NCI-H146 treated with DMSO at 0.1 percent for 48 hours (cell line): ENCODE measurements at regions not wholly inside any gene's neighbourhood (a gene's known extent, or its start where the extent isn't known, plus 50 kb on each side); places are given as distances from the start of the nearest gene placed in this dataset.
A peak's percentile ranks its signal among the peaks of the same experiment; 100 is the strongest.

Source experiments
- DNase-seq: peaks from one replicate; lab custom pipeline; 2025; ENCODE audit not compliant: unreplicated experiment; lab: John Stamatoyannopoulos, UW

DNA sequence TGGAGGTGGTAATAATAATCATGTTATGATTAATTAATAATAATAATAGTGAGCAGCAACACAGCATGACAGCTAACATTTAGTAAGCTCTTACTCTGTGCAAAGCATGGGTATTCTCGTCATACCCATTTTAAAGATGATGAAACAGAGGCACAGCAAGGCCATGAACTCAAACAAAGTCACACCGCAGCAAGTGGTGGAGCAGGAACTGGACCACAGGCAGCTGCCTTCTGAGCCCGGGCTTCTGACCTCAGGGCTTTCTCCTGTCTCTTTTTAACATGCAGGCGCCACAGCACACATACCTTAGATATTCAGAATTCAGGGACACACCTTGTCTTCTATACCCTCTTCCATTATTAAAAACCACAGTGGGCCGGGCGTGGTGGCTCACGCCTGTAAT, 50.7 kb upstream of the SPATA12 start:
- DNase-seq, result no peak

DNA sequence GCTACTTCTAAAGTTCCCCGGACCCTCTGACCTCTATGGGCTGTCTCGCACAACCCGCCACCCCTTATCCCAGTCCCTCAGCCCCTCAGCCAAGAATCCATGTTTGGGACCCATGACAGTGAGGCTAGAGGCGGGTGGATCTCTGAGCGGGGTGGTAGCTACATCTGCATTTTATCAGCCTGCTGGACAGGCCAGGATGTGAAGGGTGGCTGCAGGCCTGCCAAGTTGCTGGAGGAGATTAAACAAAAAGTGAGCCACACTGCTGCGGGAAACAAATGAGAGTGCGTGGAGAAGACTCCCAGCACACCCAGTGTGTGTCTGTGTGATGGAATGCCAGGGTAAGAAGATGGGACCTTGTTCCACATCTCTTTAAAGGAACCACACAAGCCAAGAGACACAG, 51.1 kb upstream of the SPATA12 start:
- DNase-seq, result no peak

DNA sequence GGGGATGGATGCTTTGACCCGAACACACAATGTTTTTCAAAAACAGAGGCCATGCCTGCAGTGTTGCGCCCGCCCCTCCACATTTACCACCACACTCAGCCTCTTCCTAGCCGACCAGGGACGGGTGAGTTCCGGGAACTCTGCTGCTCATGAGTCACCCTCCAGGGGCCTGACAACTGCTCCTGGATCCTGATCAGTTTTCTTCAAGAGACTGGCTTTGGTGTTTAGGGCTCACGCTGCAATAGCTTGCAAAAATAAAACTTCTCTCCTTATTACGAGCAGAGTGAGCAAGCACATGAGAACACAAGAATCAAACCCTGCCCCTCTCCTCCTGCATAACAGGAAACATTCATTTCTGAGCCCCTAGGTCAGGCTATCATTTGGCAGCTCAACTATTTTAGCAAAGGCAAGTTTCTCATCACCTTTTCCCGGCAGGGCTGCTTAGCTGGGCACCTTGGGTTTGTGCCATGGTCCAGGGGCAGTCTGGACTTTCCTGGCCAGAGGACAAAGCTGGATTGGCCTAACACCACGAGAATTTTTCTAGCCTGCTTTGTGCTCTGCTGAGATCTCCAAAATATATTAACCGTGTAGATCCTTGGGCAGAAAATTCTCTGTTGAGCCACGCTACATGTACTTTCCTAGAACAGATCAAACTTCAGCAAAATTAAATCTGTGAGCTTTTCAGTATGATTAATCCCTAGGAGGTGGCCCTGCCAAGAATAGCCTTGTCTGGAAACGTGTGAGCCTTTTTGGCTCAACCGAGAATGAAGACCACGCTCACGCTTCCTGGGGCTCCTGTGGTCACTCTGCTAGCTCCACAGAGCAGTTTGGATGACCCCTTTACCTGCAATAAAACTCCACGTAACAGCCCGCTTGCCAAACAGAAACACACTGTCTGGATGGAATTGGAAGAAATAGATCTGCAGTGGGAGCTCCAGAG, 52.7 kb upstream of the SPATA12 start:
- DNase-seq, result no peak

DNA sequence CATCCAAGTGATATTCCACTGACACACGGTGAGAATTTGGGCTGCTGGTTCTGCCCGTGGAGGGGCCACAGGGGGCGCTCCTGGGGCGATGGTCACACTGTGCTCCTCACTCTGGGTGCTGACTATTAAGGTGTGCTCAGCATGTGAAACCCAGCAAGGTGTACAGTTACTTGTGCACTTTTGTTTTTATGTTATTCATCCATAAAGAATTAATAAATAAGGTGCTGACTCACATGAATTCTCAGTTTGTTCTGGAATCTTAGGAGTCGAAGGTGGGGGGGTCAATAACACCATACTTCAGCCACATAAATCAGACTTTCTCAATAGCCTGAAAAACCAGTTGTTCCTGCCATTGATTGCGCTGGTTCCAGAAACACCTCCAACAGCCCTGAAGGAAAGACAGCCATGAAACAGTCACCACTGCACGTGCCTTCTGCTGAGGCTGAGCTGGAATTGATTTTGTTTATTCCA, 53.5 kb upstream of the SPATA12 start:
- no peak for DNase-seq

DNA sequence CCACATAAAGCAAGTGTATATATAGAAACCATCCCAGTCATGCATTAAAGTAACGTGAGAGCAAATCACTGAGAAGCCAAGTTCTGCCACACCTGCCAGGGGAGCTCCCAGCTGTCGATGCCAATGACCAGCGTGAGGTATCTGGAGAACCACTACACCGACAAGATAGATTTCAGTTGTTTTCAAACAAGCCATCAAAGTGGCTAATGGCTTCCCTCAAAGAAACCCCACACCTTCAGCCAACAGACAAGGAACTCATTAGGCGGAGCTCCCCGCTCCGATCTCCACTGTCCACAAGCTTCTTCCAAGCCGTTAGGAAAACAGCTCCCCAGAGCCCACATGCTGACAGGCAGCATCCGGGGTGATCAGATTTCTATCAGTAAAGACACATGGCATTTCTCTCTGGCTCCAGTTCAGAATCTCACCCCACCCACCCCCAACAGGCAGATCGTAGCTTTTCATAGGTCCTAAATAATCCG, 54.2 kb upstream of the SPATA12 start:
- DNase-seq, result peak; percentile 67

DNA sequence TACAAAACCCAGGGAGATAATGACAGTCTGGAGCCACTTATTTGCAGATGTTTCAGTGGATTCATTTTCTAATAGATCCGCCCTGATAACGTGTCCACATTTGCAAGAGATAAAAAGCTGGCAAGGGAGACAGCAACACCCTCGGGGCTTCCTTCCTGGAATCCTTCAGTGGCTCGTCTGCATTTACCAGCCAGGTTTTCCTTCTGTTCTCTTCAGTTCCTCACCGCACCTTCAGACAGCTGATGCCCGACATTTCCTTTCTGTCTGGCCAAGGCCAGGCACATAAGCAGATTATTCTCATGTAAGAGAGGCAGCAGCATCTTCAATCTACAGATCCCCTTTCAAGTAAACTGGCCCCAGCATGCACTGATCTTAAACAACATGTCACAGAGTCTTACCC, 56.2 kb upstream of the SPATA12 start:
- no peak for DNase-seq

DNA sequence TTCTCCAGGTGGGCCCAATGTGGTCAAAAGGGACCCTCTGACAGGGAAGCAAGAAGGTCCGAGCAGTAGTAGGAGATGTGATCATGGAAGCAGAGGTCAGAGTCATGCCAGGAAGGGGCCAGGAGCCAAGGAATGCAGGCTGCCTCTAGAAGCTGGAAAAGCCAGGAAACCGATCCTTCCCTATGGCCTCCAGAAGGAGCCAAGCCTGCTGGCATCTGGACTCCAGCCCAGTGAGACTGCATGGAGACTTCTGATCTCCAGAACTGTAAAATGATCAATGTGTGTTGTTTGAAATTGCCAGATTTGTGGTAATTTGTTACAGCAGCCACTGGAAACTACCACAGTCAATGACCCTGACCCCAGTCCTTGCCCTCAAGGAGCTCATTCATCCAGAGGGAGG, 56.8 kb upstream of the SPATA12 start:
- DNase-seq, result no peak

DNA sequence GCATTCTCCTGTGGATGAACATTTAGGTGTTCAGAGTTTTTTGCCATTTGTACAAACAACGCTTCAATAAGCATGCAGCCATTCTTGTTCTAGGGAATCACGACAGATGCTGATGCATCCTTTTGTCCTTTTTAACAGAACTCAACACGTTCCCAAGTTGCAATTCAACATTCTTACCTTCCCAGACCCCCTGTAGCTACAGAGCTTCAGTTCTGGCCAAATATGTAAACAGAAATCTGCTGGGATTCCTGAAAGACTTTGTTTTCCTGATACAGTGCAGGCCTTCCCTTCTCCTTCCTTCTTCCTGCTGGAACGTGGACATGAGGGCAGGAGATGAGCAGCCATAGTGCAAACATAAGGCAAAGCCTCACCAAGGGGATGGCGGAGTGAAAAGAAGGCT, 59.1 kb upstream of the SPATA12 start:
- DNase-seq, result no peak

DNA sequence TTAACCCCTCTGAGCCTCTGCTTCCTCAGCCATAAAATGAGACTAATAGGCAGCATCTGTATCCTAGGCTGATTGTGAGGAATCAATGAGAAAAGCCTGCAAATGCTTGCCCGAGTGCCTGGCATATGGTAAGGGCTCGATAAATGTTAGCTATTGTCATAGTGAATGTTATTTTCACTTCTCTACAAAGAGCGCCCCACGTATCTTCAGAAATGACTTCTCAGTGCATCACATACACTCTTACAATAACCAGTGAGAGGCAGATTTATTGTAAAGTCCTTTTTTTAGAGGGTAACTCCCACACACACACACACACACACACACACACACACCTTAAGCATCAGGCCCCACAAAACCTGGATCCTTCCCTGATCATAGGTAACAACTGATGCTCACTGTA, 60.5 kb upstream of the SPATA12 start:
- no peak for DNase-seq

DNA sequence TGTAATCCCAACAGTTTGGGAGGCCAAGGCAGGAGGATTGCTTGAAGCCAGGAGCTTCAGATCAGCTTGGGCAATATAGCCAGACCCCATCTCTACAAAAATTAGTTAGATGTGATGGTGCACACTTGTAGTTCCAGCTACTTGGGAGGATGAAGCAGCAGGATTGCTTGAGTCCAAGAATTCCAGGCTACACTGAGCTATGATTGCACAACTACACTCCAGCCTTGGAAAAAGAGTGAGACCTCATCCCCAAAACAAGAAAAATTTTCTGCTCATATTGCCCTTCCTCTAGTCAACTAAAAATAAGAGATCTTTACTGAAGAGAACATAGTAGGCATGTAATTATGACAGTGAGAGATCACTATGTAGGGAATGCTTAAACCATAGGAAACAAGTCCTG, 60.9 kb upstream of the SPATA12 start:
- DNase-seq, result no peak

DNA sequence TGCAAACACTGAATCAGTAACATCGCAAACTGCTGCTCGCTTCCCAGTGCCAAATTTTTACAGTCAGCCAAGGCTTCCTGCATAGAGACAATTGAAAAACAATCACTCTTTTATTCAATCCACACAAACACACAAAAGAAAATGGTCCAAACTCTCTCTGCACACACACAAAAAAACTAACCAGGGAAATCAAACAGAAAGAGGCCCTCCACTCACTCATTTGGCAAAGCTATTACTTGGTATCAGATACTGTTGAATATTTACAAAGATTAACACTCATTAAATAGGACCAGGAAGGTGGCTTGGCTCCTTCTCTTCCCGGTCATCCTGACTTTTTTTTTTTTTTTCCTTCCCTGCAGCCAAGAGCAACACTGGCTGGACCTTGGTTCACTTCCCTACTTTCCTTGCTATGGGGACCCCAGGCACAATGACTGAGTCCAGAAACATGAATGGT, 62.4 kb upstream of the SPATA12 start:
- DNase-seq, result peak; percentile 28

DNA sequence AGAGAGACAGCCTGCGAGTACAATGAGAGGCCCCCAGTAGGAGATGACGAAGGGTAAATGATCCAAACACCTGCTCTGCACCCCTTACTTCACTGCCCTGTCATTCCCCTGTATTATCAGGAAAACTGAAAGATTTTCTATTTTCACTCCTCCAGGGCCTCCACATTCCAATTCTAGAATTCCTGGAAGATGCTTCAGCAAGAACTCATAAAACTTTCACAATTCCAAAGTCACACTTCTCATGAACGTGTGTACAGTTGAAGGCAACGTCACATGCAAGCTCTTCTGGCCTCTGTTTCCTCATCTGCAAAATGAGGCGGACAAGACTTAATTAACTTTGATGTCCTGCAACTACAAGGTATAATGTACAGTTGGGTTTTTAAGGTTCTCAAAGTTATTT, 62.8 kb upstream of the SPATA12 start:
- DNase-seq, result no peak

DNA sequence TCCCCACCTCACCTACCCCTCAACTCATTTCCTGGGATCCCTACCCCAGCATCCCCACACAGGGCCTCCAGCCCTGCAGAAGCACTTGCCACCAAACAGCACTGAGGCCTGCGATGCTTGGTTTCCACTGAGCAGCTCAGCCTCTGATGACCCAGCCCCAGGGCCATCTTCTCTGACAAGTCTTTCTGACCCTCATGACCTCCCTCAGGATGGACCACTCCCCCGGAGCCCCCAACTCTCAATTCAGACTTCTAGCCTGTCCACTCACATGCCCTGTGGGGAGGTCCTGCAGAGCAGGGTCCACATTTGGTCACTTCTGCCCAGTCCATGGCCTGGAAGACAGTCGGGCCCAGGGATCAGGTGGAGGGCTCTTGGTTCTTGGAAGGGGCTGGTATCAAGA, 63.4 kb upstream of the SPATA12 start:
- no peak for DNase-seq

DNA sequence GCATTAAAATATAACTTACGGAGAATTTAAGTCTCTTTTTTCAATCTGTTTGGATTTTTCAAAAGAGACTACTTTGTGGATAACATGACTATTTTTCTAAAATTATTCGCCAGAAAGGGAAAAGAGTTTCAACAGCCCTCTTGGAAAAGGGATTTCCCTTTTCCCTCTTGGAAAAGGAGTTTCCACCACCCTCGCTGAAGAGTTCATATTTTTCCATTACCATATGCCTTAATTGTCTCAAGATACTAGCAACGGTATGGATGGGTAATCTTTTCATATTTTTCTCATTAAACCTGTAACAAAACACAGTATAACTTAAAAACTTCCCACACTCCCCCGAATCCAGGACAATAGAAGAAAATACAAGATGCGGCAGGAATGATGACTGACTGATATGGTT, 66.1 kb upstream of the SPATA12 start:
- DNase-seq, result no peak

DNA sequence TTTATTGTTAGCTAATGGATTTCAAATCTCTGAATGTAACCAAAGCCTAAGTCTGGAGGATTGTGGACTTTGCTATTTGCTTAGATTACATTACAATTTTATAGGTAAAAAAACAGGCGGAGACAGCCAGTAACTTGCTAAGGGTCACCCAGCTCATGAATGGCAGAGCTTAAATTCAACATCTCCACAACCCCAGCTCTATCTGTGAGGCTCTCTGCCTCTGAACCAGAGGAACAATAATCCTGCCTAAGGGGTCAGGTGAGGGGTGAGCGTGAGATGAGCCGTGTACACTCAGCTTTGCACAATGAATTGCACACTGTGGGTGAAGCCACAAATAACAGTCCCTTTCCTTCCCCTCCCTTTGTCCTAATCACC, 69.8 kb upstream of the SPATA12 start:
- no peak for DNase-seq

DNA sequence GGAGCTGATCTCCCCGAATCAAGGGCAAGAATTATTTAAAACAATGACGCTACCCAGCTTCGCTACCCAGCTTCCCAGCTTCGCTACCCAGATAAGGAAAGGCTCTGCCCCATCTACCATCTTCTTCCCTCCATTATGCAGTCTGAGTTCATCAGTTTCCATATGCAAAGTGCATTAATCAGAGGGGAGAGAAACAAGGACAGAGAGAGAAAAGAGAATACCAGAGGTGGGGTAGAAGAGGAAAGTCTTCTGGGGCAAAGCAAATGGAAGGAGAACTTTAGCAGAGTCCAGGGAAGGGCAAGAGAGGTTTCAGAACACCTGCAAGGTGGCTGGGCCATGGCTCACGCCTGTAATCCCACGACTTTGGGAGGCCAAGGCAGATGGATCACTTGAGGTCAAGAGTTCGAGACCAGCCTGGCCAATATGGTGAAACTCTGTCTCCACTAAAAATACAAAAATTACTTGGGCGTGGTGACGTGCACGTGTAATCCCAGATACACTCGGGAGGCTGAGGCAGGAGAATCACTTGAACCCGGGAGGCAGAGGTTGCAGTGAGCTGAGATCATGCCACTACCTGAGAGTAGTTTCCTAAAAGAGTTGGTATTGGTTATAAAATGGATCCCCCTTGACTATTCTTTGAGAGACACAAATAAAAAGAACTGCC, 70.4 kb upstream of the SPATA12 start:
- DNase-seq, result no peak

DNA sequence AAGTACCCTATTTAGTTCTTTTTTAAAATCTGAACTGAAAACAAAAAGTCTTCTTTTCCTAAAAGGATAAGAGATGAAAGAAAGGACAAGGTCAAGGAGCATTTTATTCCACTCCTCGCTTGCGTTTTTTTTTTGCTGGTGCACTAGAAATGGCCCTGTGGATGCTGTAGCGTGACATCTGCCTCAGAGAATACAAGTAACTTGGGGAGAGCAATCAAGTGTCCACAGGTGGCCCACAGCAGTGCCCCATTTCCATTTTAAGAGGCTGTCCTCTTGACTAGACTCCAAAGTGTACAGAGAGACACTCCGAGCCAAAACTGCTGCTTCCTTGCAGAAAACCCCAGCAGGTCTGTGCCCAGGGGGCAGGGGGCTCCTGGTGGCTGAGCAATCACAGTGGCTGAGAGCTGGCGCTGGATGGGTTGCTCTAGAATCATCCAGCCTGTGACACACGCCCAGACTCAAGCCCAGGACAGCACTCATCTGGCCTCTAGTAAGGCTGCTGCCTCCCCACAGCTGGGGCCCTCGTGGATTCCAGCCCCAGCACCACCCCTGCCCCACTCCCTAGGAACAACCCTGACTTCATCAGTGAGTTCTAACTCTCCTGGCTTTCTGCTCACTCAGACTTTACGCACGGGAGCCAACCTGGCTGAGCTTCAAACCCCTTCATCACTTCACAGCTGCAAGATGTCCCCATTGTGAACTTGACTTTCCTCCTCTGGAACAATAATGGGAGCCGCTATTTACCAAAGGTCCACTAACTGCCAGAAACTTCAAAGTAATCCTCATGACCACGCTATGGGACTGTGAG, 71.1 kb upstream of the SPATA12 start:
- no peak for DNase-seq

DNA sequence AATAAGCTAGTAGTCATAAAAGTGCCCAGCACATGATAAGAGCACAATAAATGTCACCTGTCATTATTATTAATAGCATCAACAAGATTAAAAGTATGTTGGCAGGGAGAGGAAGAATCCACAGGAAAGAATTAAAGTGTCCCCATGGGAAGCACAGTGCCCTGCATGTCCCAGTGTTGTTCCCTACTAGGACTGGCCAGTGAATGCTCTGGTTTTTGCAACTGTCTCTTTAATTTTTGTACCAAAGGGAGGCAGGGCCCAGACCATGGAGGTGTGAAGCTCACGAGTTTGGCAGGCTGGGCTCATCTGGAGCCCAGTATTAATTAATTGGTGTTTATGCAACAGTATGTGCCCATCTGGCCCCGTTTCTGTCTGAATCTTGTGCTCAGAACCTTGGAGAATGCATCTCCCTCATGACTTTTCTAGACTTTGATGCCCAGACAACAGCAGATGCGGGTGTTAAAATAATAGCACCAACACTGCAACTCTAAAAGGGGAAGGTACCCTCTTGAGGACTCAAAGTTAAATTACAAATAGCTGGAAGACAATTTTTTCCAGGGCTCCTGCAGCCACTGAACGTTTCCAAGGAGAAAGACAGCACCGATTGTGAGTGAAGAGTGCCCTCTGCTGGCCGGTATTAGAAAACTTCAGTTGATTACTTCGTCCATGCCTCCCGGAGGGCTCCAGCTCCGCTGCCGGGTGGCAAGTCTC, 71.9 kb upstream of the SPATA12 start:
- DNase-seq, result peak; percentile 54

DNA sequence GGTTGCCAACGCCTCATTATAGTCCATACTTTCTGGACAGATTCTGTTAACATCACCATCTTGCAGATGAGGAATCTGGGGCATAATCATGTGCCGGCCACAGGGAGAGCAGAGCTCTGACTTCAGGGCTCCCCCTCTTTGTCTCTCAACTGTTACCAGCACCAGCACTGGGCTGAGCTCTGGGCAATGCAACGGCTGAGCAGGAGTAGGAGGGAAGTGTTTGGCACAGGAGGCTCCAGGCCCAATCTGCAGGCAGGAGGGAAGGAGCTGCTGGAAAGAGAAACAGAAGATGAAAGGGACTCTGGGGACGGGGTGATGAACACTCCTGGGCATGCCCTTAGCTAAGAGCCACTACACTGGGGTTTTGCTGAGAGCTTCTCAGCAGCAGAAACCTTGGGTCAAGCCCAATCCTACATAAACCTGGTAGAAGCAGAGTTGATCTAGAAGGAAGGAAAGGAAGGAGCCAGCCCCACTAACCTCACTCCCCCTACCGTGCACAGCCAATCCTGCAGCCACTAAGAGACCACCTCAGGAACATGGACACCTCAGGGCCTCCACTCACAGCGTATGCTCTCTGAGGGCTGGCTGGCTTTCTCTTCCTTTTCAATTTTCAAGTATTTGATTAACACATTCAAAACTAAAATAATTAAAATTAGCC, 73.1 kb upstream of the SPATA12 start:
- no peak for DNase-seq

DNA sequence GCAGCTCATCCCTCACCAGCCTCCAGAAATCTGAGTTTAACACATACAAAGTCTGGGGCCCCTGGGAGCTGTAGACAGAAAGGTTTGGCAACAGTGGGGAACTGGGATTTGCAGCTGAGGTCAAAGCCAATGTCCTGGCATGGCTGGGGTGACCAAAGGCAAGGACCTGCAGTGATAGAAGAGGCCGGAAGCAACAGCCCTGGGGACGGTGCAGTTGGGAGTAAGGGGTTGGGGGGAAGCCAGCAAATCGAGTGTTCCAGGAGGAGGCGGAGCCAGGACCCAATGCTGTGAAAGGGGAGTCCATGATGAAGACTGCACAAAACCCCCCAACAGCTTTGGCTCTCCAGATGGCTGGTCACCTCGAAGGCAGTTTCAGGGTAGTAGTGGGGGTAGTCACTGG, 74.1 kb upstream of the SPATA12 start:
- no peak for DNase-seq
